Panc1 (cell line): ENCODE measurements at regions not wholly inside any gene's neighbourhood (a gene's known extent, or its start where the extent isn't known, plus 50 kb on each side); places are given as distances from the start of the nearest gene placed in this dataset.

ENCODE experiments used
- CTCF ChIP-seq: fragments of 450-650 bp; IDR thresholded peaks from 2 replicates; pipeline ENCODE4 v1.5.1; 2017; ENCODE audit warnings: mild to moderate bottlenecking
- POLR2AphosphoS5 ChIP-seq: IDR thresholded peaks from 2 replicates; pipeline ENCODE4 v1.6.1; 2012; ENCODE audit warnings: mild to moderate bottlenecking, low read depth, low read length, moderate library complexity
- REST ChIP-seq, 2 experiments: IDR thresholded peaks; 2 replicates each; pipeline ENCODE4 v1.6.1; 2011 to 2012; ENCODE audit warnings: low read depth in 2 of 2, control low read depth in 1 of 2, low read length in 1 of 2, mild to moderate bottlenecking in 1 of 2, moderate library complexity in 1 of 2; ENCODE audit not compliant: insufficient read depth in 1 of 2

GRCh38 chr5:135135530-135136226 lies 101.7 kb upstream of the PITX1 start:
- TF ChIP-seq REST (IDR thresholded peaks at IDR 0.05; ENCODE audit: insufficient read depth in 1 of 2, low read depth in 2 of 2, low read length in 1 of 2), result no peak
- TF ChIP-seq CTCF, result no peak
- no peak for TF ChIP-seq POLR2AphosphoS5
